Panc1 (cell line): ENCODE measurements at regions not wholly inside any gene's neighbourhood (a gene's known extent, or its start where the extent isn't known, plus 50 kb on each side); places are given as distances from the start of the nearest gene placed in this dataset.
A peak's percentile ranks its signal among the peaks of the same experiment; 100 is the strongest.

Experiments
- ATAC-seq: fragments of 200-7000 bp; cut with Tn5 transposase; 2 replicates; pipeline ENCODE4 v1.9.1; 2020; ENCODE audit warnings: mild to moderate bottlenecking, moderate library complexity
- BruUV-seq: library from RNA; stranded (reverse); fragments of 400-500 nt; replicated peaks from 2 replicates; lab custom pipeline; 2021; lab: Mats Ljungman, UMichigan
- CTCF ChIA-PET: fragments of 300-600 bp; sonication (Branson Sonifier 250); formaldehyde crosslinking; loops from one replicate; lab custom pipeline; 2022; ENCODE audit warnings: antibody characterized with exemption; lab: Charles Lee
- POLR2A ChIA-PET: fragments of 300-600 bp; sonication (Branson Sonifier 250); formaldehyde crosslinking; loops from one replicate; lab custom pipeline; 2022; ENCODE audit warnings: antibody characterized with exemption; lab: Charles Lee
- DNase-seq: peaks from one replicate; pipeline ENCODE4 v3.0.0-alpha.2; 2010; ENCODE audit warnings: low read depth, low spot score
- H3K27ac ChIP-seq: 2 replicates; pipeline ENCODE4 v1.5.1; 2011; ENCODE audit warnings: mild to moderate bottlenecking, low read length, inconsistent platforms
- H3K27me3 ChIP-seq: fragments of 200-500 bp; sonication (Bioruptor generic); 2 replicates; pipeline ENCODE4 v1.6.0; 2014; ENCODE audit warnings: low read length, inconsistent platforms; ENCODE audit not compliant: control insufficient read depth, insufficient read depth
- H3K36me3 ChIP-seq: fragments of 200-500 bp; sonication (Bioruptor generic); 2 replicates; pipeline ENCODE4 v1.5.1; 2014; ENCODE audit warnings: inconsistent platforms, mild to moderate bottlenecking, low read length, moderate library complexity; ENCODE audit not compliant: control insufficient read depth, insufficient read depth
- H3K4me1 ChIP-seq: 2 replicates; pipeline ENCODE4 v1.5.1; 2011; ENCODE audit warnings: inconsistent platforms, mild to moderate bottlenecking, low read length, moderate library complexity; ENCODE audit not compliant: control insufficient read depth, insufficient read depth
- H3K4me3 ChIP-seq, 2 experiments: 2 replicates each; pipeline ENCODE4 v1.5.1; 2011 to 2012; ENCODE audit warnings: low read depth in 2 of 2, low read length in 2 of 2, mild to moderate bottlenecking in 2 of 2, inconsistent platforms in 1 of 2, moderate library complexity in 1 of 2
- H3K9me3 ChIP-seq: fragments of 200-500 bp; sonication (Bioruptor generic); 2 replicates; pipeline ENCODE4 v1.5.1; 2014; ENCODE audit warnings: low read depth, mild to moderate bottlenecking, inconsistent platforms, low read length, moderate library complexity; ENCODE audit not compliant: control insufficient read depth, insufficient read depth
- CTCF ChIP-seq: fragments of 450-650 bp; IDR thresholded peaks from 2 replicates; pipeline ENCODE4 v1.5.1; 2017; ENCODE audit warnings: mild to moderate bottlenecking
- POLR2AphosphoS5 ChIP-seq: IDR thresholded peaks from 2 replicates; pipeline ENCODE4 v1.6.1; 2012; ENCODE audit warnings: mild to moderate bottlenecking, low read depth, low read length, moderate library complexity
- REST ChIP-seq, 2 experiments: IDR thresholded peaks; 2 replicates each; pipeline ENCODE4 v1.6.1; 2011 to 2012; ENCODE audit warnings: low read depth in 2 of 2, control low read depth in 1 of 2, low read length in 1 of 2, mild to moderate bottlenecking in 1 of 2, moderate library complexity in 1 of 2; ENCODE audit not compliant: insufficient read depth in 1 of 2
- SIN3A ChIP-seq: IDR thresholded peaks from 2 replicates; pipeline ENCODE4 v1.6.1; 2012; ENCODE audit warnings: low read depth, mild to moderate bottlenecking, low read length, moderate library complexity, borderline replicate concordance; ENCODE audit not compliant: insufficient read depth
- TCF7L2 ChIP-seq: IDR thresholded peaks from 2 replicates; pipeline ENCODE4 v1.6.1; 2011; ENCODE audit warnings: mild to moderate bottlenecking, low read depth, low read length, inconsistent platforms
- in situ Hi-C: cut with HindIII; loops from 2 replicates; pipeline ENCODE4 v1.10.0; 2016; ENCODE audit warnings: low sequenced_read_pairs, low pct_unique_long_range_greater_than_20kb
- intact Hi-C: fragments of 100-400 bp; cut with micrococcal nuclease; formaldehyde crosslinking; loops from one replicate; pipeline ENCODE4 v1.10.0; 2022; ENCODE audit not compliant: unreplicated experiment

DNA sequence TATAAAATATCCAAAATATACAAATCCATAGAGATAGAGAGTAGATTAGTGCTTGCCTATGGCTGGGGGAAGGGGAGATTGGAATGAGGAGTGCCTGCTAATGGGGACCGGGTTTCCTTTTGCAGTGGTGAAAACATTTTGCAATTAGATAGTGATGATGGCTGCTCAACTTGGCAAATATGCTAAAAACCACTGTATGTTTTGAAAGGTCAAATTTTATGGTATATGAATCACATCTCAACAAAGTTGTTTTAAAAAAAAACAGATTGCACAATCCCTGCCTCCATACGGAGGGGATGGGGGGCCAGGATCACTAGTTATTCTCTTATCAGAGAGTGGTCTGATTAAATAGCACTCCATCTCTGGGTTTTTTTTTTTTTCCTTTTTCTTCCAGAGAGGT lies 76.9 kb upstream of the RIPOR2 start:
- H3K27ac ChIP-seq: no peak overlapping the region
- no TSS peak for BruUV-seq
- TF ChIP-seq POLR2AphosphoS5: no peak
- no peak for TF ChIP-seq REST (IDR thresholded peaks at IDR 0.05; ENCODE audit: insufficient read depth in 1 of 2, low read depth in 2 of 2, low read length in 1 of 2)
- TF ChIP-seq CTCF: no peak
- TF ChIP-seq SIN3A: no peak
- TF ChIP-seq TCF7L2: no peak
- CTCF ChIA-PET: no interaction called here
- DNase-seq (no peak), ATAC-seq (no peak)
- H3K4me1 ChIP-seq: no peaks in the 10 kb centered on the region
- in situ Hi-C loops: no loop called here
- POLR2A ChIA-PET: no interaction called here
- intact Hi-C loops: no loop called here
- H3K36me3 ChIP-seq: no peaks in the 10 kb centered on the region
- H3K9me3 ChIP-seq: no peaks in the 10 kb centered on the region
- H3K27me3 ChIP-seq: peaks cover 6% of the 10 kb centered on the region
- H3K4me3 ChIP-seq: no peak overlapping the region

GRCh38 chr6:25013246-25013645 lies 77.5 kb upstream of the RIPOR2 start:
- Histone ChIP-seq H3K36me3 (no peaks in the 10 kb centered on the region), H3K4me1 (no peaks in the 10 kb centered on the region), H3K4me3 (no peak overlapping the region), H3K9me3 (no peaks in the 10 kb centered on the region), H3K27me3 (peaks cover 8% of the 10 kb centered on the region), H3K27ac (no peak overlapping the region)
- ATAC-seq (no peak), DNase-seq (no peak)
- in situ Hi-C loops (no loop called here), intact Hi-C loops (no loop called here)
- POLR2A ChIA-PET: no interaction called here
- no peak for TF ChIP-seq SIN3A
- peak; percentile 27; the same call in 1 of the 2 replicates for TF ChIP-seq CTCF
- CTCF ChIA-PET: no interaction called here
- no TSS peak for BruUV-seq
